Limb (tissue), 2 donors: ENCODE measurements at regions not wholly inside any gene's neighbourhood (a gene's known extent, or its start where the extent isn't known, plus 50 kb on each side); places are given as distances from the start of the nearest gene placed in this dataset.

Experiments used
- DNase-seq, 2 donors: peaks; one replicate each; pipeline ENCODE4 v3.0.0-alpha.2; 2016; ENCODE audit errors: extremely low spot score in 2 of 2

DNA sequence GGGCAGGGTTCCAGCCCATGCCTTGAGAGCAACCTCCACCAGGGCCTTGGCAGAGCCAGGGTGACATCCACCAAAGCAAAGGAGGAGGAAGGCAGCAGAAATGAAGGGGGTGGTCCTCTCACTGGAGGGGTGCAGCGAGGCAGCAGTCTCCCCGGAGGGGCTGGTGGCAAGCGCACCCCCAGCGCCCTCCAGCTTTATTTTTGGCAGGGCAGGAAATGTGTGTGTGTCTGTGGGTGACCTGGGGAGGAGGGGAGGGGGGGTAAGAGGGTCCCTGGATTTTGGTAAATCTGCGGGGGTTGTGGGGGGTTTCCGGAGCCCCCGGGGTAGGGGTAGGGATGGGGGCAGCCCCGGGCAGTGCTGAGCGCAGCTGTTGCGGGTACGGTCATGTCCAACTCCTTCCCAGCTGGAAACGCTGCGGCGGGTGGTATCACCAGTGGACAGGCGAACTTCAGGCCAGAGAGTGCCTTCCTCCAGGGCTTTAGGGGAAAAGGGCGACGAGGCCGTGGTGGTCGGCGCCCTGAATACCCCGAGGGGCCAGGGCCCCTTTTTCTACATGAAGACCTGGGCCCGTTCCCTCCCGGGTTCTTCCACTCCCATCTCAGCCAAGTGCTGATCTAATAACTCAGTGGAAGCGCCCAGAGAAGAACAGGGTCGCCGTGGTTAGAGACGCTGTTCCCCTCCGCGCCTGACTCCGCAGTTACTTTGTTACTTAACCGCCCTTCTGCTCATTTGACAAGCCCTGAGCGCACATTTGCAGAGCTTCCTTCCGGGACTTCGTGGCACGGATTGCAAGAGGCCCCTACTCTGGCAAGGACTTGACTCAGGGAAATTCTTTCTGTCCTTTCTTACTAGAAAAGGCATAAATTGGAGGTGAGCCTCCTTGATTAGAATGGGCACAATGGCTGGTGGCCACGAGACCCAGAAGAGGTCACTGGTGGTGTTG is 55.2 kb downstream of the FOS start:
- DNase-seq: no peak

DNA sequence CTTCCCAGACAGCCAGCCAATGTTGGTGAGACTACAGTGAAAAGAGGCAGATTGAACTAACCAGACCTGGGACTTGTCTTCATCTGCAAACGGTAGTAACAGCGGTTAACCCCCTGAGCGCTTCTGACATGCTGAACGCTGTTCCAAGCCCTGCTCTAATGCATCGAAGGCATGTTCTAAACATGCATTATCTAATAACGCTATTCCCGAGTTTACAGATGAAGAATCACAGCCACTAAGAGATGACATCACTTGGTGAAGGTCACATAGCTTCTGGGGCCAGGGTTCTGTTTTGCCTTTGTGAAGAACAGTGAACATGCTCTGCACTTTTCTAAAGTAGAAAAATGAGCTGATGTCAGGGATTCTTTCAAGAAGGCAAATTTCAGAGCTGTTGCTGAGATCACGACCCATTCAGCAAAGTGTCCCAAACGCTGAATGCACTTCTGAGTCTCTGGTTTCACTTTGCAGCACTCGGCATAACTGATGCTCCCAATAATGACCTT is 56.0 kb downstream of the FOS start:
- no peak for DNase-seq

DNA sequence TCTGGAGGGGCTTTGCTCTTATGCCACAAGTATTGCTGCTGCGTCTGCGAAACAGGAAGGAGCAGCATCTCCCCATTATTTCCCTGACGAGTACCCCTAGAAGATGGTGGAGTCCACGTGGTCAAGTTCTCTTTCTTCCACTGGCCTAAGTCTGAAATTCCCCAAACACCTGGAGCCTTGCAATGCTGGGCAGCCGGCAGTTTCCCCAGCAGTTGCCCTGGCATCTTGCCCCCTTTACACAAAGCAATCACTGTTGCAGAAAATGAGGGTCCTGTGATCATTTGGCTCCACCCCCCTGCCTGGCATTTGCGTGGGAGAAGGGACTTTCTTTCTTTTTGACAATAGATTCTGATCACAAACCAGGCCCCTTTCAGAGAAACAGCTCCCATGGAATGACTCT is 56.9 kb downstream of the FOS start:
- DNase-seq: peak in 1 of 2 donors; percentile 53

DNA sequence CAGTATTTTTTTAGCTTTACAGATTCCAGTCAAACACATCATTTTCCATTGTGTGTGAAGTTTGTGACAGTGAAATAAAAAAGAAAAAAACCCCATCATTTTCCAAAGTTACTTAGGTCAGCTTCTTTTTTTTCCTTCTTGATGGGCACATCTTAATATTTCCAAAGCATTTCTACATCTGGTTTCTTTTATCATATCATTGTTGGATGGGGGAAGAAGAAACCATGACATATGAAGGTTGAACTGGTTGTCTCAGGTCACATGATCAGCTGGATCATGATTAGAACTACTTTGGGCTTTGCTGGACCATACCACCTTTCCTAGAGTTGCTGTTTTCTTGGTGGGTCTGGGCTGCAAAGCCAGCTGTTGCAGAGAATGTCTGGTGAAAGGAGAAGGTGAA is 59.8 kb downstream of the FOS start:
- DNase-seq: no peak

DNA sequence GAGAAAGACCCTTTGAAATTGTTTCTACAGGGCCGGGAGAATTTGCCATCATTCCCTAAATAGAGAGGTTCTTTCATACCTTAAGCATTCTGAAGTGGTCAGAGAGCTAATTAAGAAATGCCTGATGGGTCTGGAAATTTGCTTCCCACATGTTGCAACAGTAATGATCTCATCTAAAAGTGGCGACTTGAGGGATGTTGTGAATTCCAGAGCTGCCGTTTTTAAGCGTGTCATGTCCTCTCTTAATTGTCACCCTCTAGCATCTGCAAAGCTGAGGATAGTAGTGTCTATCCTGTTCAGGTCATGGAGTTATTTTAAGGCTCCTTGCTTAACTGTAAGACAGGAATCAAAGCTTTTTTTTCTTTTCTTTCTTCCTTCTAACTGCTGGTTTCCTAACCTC is 60.4 kb downstream of the FOS start:
- no peak for DNase-seq

DNA sequence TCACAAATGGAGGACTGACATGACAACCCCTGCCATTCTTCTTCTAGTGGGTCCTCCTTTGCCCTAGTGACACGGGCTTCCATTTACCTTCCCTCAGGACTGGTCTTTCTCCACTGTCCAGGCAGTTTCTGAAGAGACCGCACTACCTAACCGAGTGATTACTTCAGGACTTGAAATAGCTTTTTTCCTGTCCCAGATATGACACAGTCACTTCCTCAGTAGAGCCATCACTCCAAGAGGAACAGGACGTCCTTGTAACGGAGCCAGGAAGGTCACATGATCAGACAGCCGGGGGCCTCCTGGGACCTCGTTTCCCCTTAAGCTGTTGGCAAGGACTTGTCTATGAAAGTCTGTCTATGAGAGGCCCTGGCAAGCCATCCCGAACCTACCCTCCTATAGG is 62.3 kb downstream of the FOS start:
- no peak for DNase-seq

DNA sequence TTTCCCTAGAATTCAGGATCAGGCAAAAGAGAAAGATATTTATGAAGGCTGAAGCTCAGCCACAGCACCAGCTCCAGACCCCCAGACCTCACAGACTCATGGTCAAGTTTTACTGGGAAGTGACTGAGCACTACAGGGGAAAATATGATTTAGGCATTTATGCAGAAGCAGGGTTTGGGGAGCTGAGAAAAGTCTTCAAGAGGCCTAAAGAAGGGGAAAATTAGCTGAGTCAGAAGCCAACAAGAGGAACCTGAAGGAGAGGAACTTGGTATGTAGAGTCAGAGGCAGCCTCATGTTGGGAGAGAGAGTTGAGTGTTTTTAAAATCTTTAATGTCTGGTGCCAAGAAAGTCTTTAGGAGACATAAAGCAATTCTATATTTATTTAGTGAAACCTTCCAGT is 63.0 kb downstream of the FOS start:
- DNase-seq: no peak

DNA sequence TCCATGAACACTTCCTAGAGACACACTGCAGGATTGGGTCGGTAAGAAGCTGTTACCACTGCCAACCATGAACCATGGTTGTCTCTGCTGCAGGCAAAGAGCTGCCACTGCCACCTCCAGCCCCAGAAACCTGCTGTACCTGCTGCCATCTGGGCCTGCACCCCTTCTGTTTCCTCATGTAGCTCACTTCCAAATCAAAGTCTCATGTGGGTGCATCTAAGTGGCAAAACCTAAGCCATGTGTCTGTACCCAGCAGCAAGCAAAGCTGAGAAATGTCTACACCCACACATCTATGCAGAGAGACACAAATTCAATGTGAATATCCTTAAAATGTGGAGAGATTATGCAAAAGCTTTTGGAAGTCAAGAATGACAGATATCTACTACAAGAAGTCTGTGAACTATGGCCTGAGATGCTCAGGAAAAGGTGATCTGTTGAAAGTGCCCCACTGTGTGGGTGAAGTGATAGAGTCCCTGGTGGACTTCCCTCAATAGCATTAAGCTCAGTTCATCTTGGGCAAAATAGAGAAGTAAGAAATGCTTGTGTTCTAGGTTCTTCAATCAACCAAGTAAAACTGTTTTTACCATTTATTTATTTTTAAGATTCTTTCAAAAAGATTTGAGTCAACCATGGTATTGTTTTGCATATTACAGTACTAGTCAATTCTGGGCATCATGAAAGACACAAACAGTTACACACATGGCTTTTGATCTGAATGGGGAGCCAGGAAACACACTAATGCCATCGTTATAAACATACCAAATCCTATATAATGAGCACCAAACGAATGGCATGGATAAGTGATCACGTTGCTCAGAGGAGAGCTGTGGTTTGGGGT is 64.4 kb downstream of the FOS start:
- DNase-seq: no peak

DNA sequence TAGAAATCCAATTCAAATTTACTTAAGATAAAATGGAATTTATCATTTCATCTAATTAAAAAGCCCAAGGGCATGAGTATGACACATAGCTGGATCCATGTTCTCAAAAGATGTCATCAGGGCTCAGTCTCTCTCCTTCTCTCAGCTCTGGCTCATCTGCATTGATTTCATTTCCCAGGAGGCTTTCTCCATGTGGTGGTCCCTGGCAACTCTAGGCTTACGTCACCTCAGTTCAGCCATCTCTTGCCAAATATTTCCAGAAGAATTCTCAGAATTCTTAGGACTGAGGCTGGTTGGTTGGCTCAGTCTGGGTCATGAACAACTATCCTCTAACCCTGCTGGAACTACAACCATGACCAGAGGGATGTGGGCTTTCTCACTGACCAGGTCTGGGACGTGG is 65.3 kb downstream of the FOS start:
- no peak for DNase-seq

DNA sequence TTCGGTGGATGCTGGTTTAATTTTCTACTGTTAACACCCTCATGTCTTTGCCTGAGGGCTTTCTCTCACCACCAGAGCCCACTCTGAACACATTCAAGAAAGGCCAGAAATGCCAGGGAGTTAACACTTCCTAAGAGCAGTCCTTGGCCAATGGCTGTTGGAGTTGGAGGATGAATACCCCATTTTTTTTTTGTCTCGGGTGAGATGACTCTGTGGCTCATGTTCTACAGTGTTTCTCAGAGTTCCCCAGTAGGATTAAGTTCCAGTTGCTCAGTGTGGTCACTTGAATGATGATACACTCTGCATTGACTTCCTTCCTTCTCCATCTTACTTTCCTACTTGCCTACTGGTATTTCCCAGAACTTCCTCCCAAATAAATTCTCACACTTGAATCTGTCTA is 65.8 kb downstream of the FOS start:
- DNase-seq: no peak

DNA sequence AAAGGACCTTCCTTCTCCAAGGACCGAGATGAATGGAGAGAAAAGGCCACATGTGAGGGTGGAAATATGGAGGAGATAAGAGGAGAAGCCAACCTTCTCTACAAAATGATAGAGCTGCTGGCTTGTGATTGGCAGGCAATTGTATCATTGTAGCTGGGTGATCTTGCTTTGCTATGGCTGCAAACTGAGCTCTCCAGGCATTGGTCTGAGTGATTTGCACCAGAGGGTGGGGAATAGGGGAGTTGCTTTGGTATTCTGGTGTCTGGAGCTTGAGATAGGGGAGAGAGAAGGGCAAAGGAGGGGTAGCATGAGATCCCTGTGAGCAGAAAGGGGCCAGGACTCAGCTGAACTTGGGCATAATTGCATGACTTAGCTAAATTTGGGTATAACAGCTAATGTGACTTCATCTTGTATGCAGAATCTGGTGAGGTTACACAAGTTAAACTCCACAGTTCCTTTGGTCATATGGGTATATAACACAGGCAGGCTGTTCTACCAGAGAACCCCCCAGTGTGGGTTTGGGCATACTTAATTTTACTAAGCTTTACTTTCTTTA is 72.0 kb downstream of the FOS start:
- no peak for DNase-seq

DNA sequence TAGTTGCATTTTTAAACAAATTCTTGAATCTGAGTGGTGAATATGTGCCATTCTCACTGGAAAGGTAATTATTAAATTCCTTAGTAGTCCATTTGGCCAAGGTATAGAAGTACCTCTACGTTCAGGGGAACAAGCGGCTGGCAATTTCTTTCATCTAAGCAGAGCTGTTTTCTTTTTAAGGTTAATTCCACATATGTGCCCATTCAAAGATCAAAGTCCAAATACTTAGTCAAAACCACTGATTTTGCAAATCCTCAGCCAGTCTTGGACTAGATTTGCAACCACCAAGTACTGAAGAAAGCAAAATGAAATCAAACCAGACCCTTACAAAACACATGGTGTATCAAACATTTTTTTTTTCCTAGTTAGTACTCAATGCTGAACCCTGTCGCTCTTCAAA is 68.7 kb upstream of the JDP2 start:
- no peak for DNase-seq

DNA sequence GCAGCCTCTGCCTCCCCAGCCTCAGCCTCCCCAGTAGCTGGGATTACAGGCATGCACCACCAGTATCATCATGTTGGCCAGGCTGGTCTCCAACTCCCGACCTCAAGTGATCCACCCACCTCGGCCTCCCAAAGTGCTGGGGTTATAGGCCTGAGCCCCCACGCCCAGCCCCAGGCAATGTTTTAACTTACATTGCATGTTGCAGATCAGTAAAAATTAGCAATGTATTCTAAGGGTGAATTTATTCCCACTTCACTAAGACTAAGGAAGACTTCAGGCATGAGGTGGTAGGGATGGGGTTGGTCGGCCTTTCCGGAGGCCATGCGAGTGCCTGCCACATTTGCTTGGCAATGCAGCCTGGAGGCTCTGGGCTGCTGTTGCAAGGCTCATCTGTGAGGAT is 66.8 kb upstream of the JDP2 start:
- DNase-seq: no peak

DNA sequence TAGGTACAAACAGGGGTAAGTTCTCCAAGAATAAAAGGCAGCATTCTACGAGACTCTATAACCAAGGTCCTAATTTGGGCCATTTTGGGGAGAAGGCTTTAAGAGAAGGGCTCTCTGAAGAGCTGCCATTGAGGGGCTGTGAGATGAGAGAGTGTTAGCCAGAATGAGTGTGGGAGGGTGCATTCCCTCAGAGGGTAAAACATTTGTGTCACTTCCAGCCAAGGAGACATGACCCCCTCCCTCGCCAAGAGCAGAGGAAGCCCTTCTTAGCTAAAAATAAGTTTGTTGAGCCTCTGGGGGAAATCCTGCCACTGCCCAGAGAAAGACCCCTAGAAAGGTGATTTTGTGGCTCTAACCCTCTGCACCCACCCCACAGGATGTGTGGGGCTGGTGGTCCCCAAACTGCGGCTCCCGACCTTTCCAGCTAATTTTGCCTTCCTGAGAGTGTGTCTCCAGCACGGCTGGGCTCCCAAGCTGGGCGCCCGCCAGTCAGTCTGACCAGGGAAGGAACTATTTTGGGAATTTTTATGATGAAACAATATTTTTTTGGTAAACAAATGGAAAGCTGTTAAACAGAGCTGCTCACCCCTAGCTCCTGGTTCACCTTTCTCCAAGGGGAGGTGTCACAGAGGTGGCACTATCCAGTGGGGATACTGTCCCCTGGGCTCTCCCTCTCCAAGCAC is 65.9 kb upstream of the JDP2 start:
- DNase-seq: no peak

DNA sequence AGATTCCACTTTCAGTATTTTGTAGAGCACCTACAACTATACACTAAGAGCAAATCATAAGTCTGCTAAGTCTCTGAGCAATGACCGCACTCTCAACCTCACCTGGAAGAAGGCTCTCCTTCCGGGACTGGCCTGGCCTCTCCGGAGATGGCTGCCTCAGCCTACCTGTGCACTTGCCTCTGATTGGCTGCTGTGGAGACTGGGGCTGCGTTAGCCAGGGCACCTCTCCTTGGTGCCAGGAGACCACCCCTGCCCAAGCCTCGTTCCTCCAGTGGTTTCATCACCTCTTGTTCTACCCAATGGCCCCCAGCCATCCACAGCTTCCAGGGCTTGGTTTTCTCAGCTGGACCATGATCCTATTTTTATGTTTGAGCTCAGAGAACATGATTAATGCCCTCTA is 64.7 kb upstream of the JDP2 start:
- DNase-seq: no peak

DNA sequence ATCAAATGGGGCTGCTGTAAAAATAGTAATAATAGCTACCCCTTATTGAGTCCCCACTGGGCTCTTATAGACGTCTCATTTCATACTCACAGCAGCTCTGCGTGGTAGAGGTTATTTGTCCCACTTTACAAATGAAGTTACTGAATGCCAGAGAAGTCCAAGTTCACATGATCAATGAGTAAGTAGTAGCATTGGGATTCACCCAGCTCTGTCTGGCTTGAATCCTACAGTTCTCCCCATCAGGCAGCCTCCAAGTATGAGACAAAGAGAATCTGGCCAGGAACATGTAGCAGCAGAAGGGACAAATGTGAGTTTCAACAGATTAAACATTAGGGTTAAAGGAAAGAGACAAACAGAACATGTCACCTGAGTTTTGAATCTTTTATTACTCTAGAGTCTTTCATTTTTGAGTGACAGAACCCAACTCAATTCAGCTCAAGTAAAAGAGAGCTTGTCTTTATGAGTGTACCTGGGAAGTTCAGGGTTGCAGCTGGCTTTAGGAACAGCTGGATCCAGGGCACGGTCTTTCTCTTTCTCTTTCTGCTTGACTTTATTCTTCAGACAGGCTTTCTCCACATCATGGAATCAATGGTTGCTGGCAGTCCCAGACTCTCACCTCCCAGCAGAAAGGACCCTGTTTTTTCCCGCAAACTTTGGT is 64.1 kb upstream of the JDP2 start:
- no peak for DNase-seq

DNA sequence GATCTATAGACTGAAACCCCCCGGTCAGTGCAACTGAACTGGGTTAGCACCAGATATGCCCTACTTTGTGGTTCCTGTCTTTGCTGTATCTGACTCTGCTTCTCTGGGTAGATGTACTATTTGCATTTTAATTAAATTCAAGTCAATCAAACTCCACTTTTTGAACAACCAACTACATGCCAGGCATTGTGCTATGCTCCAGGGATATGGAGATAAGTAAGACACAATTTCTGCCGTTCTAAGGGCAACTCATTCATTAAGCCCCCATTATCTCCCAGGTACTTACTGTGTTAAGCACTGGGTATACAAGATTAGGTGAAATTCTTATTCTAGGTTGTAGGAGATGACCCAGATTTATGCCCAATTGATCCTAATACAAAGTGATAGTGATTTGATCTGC is 62.7 kb upstream of the JDP2 start:
- no peak for DNase-seq

DNA sequence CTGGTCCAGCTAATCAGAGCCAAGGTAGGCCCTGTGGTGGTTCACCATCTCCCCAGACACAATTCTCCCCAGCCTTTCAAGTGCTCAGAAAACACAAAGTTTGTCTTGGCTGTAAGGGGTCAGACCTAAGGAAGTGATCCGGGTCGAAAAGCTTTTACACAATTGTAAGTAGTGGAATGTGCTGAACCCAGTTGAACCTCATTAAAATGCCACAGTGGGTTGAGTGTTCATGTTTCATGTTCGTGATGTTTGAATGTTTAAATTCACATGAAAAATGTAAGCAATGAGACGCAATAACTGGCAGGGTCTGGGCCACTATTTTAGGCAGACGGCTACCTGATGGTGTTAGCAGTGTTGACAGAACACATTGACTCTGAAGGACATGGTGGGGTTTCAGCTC is 60.9 kb upstream of the JDP2 start:
- DNase-seq: no peak

DNA sequence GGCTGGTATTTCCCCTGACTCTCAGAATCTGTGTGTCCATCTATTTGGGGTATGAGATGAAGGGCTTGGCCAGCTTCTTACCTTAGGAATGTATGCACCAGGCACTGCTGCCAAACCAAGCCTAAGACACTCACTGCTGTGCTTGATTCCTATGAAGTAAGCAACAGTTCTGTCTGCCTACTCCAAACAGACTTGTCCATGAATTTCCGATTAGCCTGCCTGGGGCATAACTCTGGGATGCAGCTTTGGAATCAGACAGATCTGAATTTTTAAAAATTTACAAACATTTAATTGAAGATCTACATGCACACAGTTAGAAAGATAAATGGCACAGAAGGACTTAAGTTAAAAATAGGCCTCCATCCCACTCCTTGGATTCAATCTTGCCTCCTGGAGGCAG is 59.5 kb upstream of the JDP2 start:
- DNase-seq: no peak

DNA sequence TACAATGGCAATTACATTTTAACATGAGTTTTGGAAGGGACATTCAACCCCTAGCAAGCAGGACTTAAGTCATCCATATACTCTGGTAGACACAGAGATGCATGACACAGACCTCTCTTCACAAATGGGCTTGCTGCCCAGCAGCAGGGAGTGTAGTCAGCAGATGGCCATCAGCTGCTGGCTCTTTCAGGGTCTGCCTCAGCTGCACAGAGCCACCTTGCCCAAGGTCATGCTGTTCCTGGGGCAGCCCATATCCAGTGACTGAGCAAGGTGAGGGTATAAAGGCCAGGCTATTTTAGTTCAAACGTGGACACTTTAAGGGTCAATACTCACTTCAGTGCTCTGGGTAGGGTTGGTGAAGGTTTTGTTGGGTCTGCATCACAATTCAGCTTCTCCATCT is 58.3 kb upstream of the JDP2 start:
- no peak for DNase-seq
